ENCODE measurements at regions not wholly inside any gene's neighbourhood (a gene's known extent, or its start where the extent isn't known, plus 50 kb on each side); places are given as distances from the start of the nearest gene placed in this dataset.

- Histone ChIP-seq H3K4me1 (ENCODE audit: control insufficient read depth in 1 of 2, extremely low read depth in 1 of 2, insufficient read depth in 2 of 2, low read length in 2 of 2) (no peaks in the 10 kb centered on the region), H3K27me3 (replicated peaks in 1 of 2; ENCODE audit: control insufficient read depth in 2 of 2, extremely low read depth in 1 of 2, insufficient read depth in 2 of 2, low read length in 1 of 2) (no peaks in the 10 kb centered on the region), H3K9me3 (no peaks in the 10 kb centered on the region), H3K4me3 (ENCODE audit: control insufficient read depth in 1 of 2, extremely low read depth in 1 of 2, low read length in 1 of 2) (no peak overlapping the region), H3K27ac (ENCODE audit: low read length) (no peak overlapping the region), H3K36me3 (ENCODE audit: control insufficient read depth in 2 of 2, extremely low read depth in 1 of 2, insufficient read depth in 1 of 2, low read length in 1 of 2) (no peaks in the 10 kb centered on the region)
- Mint-ChIP-seq H3K27ac (no peak overlapping the region), H3K27me3 (no peaks in the 10 kb centered on the region), H3K4me3 (no peak overlapping the region), H3K9me3 (peaks cover 11 to 26% (median 15%) of the 10 kb centered on the region in 3 donors), H3K4me1 (no peaks in the 10 kb centered on the region), H3K36me3 (no peaks in the 10 kb centered on the region)
- ChIA-PET POLR2A (no interaction called here), CTCF (no interaction called here)
- no CpG with 5 or more reads among the region's 7 CpGs for WGBS (ENCODE audit: insufficient coverage)
- DNase-seq (no peak), ATAC-seq (replicated peaks in 1 of 4) (peak in 1 of 4 experiments; percentile 27)
Measured at GRCh38 chr2:82526277-82526676, 1932.8 kb downstream of the SUCLG1 start.

DNA sequence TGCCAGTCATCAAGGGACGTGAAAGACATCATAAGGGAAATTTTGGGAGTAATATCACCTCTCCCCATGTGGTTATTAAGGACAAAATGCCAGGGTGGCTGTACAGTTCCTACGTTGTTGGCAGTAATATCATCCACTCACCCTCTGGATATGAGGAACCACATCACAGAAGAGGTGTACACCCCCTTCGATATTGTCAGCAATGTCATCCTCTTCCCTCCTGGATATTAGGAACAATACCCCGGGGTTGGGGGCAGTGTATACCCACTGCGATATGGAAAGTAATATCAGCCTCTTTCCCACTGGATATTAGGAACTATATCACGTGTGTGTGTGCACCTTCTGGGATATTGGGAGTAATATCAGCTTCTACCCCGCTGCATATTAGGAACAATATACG is 1933.3 kb downstream of the SUCLG1 start:
- Histone ChIP-seq H3K36me3 (ENCODE audit: control insufficient read depth in 2 of 2, extremely low read depth in 1 of 2, insufficient read depth in 1 of 2, low read length in 1 of 2) (no peaks in the 10 kb centered on the region), H3K27ac (ENCODE audit: low read length) (no peak overlapping the region), H3K4me1 (ENCODE audit: control insufficient read depth in 1 of 2, extremely low read depth in 1 of 2, insufficient read depth in 2 of 2, low read length in 2 of 2) (no peaks in the 10 kb centered on the region), H3K9me3 (peaks cover under 1% of the 10 kb centered on the region), H3K27me3 (replicated peaks in 1 of 2; ENCODE audit: control insufficient read depth in 2 of 2, extremely low read depth in 1 of 2, insufficient read depth in 2 of 2, low read length in 1 of 2) (no peaks in the 10 kb centered on the region), H3K4me3 (ENCODE audit: control insufficient read depth in 1 of 2, extremely low read depth in 1 of 2, low read length in 1 of 2) (no peak overlapping the region)
- Mint-ChIP-seq H3K4me1 (no peaks in the 10 kb centered on the region), H3K4me3 (no peak overlapping the region), H3K27ac (no peak overlapping the region), H3K9me3 (peaks cover 11 to 25% (median 14%) of the 10 kb centered on the region in 3 donors), H3K27me3 (no peaks in the 10 kb centered on the region), H3K36me3 (no peaks in the 10 kb centered on the region)
- ATAC-seq (replicated peaks in 1 of 4), result peak in 1 of 4 experiments; percentile 7
- ChIA-PET CTCF (no interaction called here), POLR2A (no interaction called here)
- WGBS (ENCODE audit: insufficient coverage), result no CpG with 5 or more reads among the region's 8 CpGs
- DNase-seq, result no peak

DNA sequence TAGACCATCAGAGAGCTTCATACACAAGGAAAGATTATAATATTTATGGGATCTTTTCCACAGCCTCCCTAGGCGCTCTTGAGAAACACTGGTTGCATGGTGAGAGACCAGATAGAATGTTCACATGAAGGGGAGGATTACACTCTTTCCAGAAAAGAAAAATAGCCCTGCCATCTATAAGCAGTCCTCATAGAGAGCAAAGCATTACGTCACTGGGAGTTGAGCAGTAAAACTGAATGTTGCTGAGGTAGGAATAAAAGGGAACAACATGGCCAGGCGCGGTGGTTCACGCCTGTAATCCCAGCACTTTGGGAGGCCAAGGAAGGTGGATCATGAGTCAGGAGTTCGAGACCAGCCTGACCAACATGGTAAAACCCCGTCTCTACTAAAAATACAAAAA is 1934.3 kb downstream of the SUCLG1 start:
- no peaks in the 10 kb centered on the region for H3K4me1 Mint-ChIP-seq
- no peaks in the 10 kb centered on the region for H3K36me3 Mint-ChIP-seq
- peaks cover 11 to 17% (median 14%) of the 10 kb centered on the region in 3 donors for H3K9me3 Mint-ChIP-seq
- H3K4me1 ChIP-seq (ENCODE audit: control insufficient read depth in 1 of 2, extremely low read depth in 1 of 2, insufficient read depth in 2 of 2, low read length in 2 of 2), result no peaks in the 10 kb centered on the region
- ATAC-seq (replicated peaks in 1 of 4) (no peak), DNase-seq (no peak)
- H3K4me3 ChIP-seq (ENCODE audit: control insufficient read depth in 1 of 2, extremely low read depth in 1 of 2, low read length in 1 of 2), result no peak overlapping the region
- ChIA-PET CTCF (no interaction called here), POLR2A (no interaction called here)
- H3K9me3 ChIP-seq, result peaks cover 2% of the 10 kb centered on the region
- no peak overlapping the region for H3K4me3 Mint-ChIP-seq
- H3K27me3 ChIP-seq (replicated peaks in 1 of 2; ENCODE audit: control insufficient read depth in 2 of 2, extremely low read depth in 1 of 2, insufficient read depth in 2 of 2, low read length in 1 of 2), result no peaks in the 10 kb centered on the region
- H3K27me3 Mint-ChIP-seq, result no peaks in the 10 kb centered on the region
- no peak overlapping the region for H3K27ac ChIP-seq (ENCODE audit: low read length)
- H3K27ac Mint-ChIP-seq, result no peak overlapping the region
- WGBS (ENCODE audit: insufficient coverage), result no CpG with 5 or more reads among the region's 7 CpGs
- no peaks in the 10 kb centered on the region for H3K36me3 ChIP-seq (ENCODE audit: control insufficient read depth in 2 of 2, extremely low read depth in 1 of 2, insufficient read depth in 1 of 2, low read length in 1 of 2)

DNA sequence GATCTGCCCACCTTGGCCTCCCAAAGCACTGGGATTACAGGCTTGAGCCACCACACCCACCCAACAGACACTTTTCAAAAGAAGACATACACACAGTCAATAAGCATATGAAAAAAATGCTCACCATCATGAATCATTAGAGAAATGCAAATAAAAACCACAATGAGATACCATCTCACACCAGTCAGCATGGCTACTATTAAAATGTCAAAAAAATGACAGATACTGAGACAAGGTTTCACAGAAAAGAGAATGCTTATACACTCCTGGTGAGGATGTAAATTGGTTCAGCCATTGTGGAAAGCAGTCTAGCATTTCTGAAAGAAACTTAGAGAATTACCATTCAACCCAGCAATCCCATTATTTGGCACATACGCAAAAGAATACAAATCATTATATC is 1947.2 kb downstream of the SUCLG1 start:
- Mint-ChIP-seq H3K4me1 (no peaks in the 10 kb centered on the region), H3K36me3 (no peaks in the 10 kb centered on the region), H3K27me3 (no peaks in the 10 kb centered on the region), H3K9me3 (peaks cover 0 to 9% (median 7%) of the 10 kb centered on the region in 3 donors), H3K4me3 (no peak overlapping the region), H3K27ac (no peak overlapping the region)
- Histone ChIP-seq H3K9me3 (no peaks in the 10 kb centered on the region), H3K27ac (ENCODE audit: low read length) (no peak overlapping the region), H3K4me1 (ENCODE audit: control insufficient read depth in 1 of 2, extremely low read depth in 1 of 2, insufficient read depth in 2 of 2, low read length in 2 of 2) (no peaks in the 10 kb centered on the region), H3K4me3 (ENCODE audit: control insufficient read depth in 1 of 2, extremely low read depth in 1 of 2, low read length in 1 of 2) (no peak overlapping the region), H3K27me3 (replicated peaks in 1 of 2; ENCODE audit: control insufficient read depth in 2 of 2, extremely low read depth in 1 of 2, insufficient read depth in 2 of 2, low read length in 1 of 2) (no peaks in the 10 kb centered on the region), H3K36me3 (ENCODE audit: control insufficient read depth in 2 of 2, extremely low read depth in 1 of 2, insufficient read depth in 1 of 2, low read length in 1 of 2) (no peaks in the 10 kb centered on the region)
- ATAC-seq (replicated peaks in 1 of 4) (no peak), DNase-seq (no peak)
- POLR2A ChIA-PET, result no interaction called here
- CTCF ChIA-PET, result no interaction called here
- no CpG with 5 or more reads among the region's 1 CpG for WGBS (ENCODE audit: insufficient coverage)

GRCh38 chr2:82508702-82509101 is 1950.4 kb downstream of the SUCLG1 start:
- no peak overlapping the region for H3K27ac Mint-ChIP-seq
- POLR2A ChIA-PET, result no interaction called here
- H3K9me3 ChIP-seq, result no peaks in the 10 kb centered on the region

GRCh38 chr2:82507657-82508056 is 1951.4 kb downstream of the SUCLG1 start:
- H3K9me3 Mint-ChIP-seq, result peaks cover 5 to 18% (median 17%) of the 10 kb centered on the region in 3 donors

More at GRCh38 chr2:82508702-82509101, 1950.4 kb downstream of the SUCLG1 start:
- CTCF ChIA-PET, result no interaction called here
- no peaks in the 10 kb centered on the region for H3K36me3 ChIP-seq (ENCODE audit: control insufficient read depth in 2 of 2, extremely low read depth in 1 of 2, insufficient read depth in 1 of 2, low read length in 1 of 2)
- no peak overlapping the region for H3K4me3 ChIP-seq (ENCODE audit: control insufficient read depth in 1 of 2, extremely low read depth in 1 of 2, low read length in 1 of 2)
- no peaks in the 10 kb centered on the region for H3K27me3 Mint-ChIP-seq
- H3K27me3 ChIP-seq (replicated peaks in 1 of 2; ENCODE audit: control insufficient read depth in 2 of 2, extremely low read depth in 1 of 2, insufficient read depth in 2 of 2, low read length in 1 of 2), result no peaks in the 10 kb centered on the region
- 77% methylated on average over 2 of the region's 2 CpGs for WGBS (ENCODE audit: insufficient coverage)
- H3K4me1 Mint-ChIP-seq, result no peaks in the 10 kb centered on the region
- no peak overlapping the region for H3K4me3 Mint-ChIP-seq
- H3K27ac ChIP-seq (ENCODE audit: low read length), result no peak overlapping the region
- DNase-seq, result no peak
- no peak for ATAC-seq (replicated peaks in 1 of 4)
- no peaks in the 10 kb centered on the region for H3K36me3 Mint-ChIP-seq
- peaks cover 0 to 13% (median 12%) of the 10 kb centered on the region in 3 donors for H3K9me3 Mint-ChIP-seq
- no peaks in the 10 kb centered on the region for H3K4me1 ChIP-seq (ENCODE audit: control insufficient read depth in 1 of 2, extremely low read depth in 1 of 2, insufficient read depth in 2 of 2, low read length in 2 of 2)

DNA sequence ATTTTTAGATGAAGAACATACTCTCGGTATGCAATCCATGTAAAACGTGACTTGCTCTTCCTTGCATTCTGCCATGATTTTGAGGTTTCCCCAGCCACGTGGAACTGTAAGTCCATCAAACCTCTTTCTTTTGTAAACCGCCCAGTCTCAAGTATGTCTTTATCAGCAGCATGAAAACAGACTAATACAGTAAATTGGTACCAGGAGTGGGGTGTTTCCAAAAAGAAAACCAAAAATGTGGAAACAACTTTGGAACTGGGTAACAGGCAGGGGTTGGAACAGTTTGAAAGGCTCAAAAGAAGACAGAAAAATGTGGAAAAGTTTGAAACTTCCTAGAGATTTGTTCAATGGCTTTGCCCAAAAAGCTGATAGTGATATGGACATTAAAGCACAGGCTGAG is 1957.9 kb downstream of the SUCLG1 start:
- Histone ChIP-seq H3K27ac (ENCODE audit: low read length) (no peak overlapping the region), H3K4me1 (ENCODE audit: control insufficient read depth in 1 of 2, extremely low read depth in 1 of 2, insufficient read depth in 2 of 2, low read length in 2 of 2) (no peaks in the 10 kb centered on the region), H3K27me3 (replicated peaks in 1 of 2; ENCODE audit: control insufficient read depth in 2 of 2, extremely low read depth in 1 of 2, insufficient read depth in 2 of 2, low read length in 1 of 2) (no peaks in the 10 kb centered on the region), H3K4me3 (ENCODE audit: control insufficient read depth in 1 of 2, extremely low read depth in 1 of 2, low read length in 1 of 2) (no peak overlapping the region), H3K36me3 (ENCODE audit: control insufficient read depth in 2 of 2, extremely low read depth in 1 of 2, insufficient read depth in 1 of 2, low read length in 1 of 2) (no peaks in the 10 kb centered on the region), H3K9me3 (no peaks in the 10 kb centered on the region)
- DNase-seq (no peak), ATAC-seq (replicated peaks in 1 of 4) (no peak)
- Mint-ChIP-seq H3K9me3 (peaks cover 10 to 47% (median 41%) of the 10 kb centered on the region in 3 donors), H3K4me1 (no peaks in the 10 kb centered on the region), H3K4me3 (no peak overlapping the region), H3K27me3 (no peaks in the 10 kb centered on the region), H3K36me3 (no peaks in the 10 kb centered on the region), H3K27ac (no peak overlapping the region)
- WGBS (ENCODE audit: insufficient coverage), result 92% methylated on average over 2 of the region's 4 CpGs
- ChIA-PET CTCF (no interaction called here), POLR2A (no interaction called here)

More at GRCh38 chr2:82507657-82508056, 1951.4 kb downstream of the SUCLG1 start:
- no peaks in the 10 kb centered on the region for H3K27me3 Mint-ChIP-seq
- no peak overlapping the region for H3K4me3 ChIP-seq (ENCODE audit: control insufficient read depth in 1 of 2, extremely low read depth in 1 of 2, low read length in 1 of 2)
- H3K27ac ChIP-seq (ENCODE audit: low read length), result no peak overlapping the region
- POLR2A ChIA-PET, result no interaction called here
- H3K4me1 Mint-ChIP-seq, result no peaks in the 10 kb centered on the region
- no peaks in the 10 kb centered on the region for H3K36me3 Mint-ChIP-seq
- DNase-seq, result no peak
- no peaks in the 10 kb centered on the region for H3K36me3 ChIP-seq (ENCODE audit: control insufficient read depth in 2 of 2, extremely low read depth in 1 of 2, insufficient read depth in 1 of 2, low read length in 1 of 2)
- CTCF ChIA-PET, result no interaction called here
- H3K27me3 ChIP-seq (replicated peaks in 1 of 2; ENCODE audit: control insufficient read depth in 2 of 2, extremely low read depth in 1 of 2, insufficient read depth in 2 of 2, low read length in 1 of 2), result no peaks in the 10 kb centered on the region
- no peak overlapping the region for H3K27ac Mint-ChIP-seq
- no peak overlapping the region for H3K4me3 Mint-ChIP-seq
- 92% methylated on average over 10 of the region's 11 CpGs for WGBS (ENCODE audit: insufficient coverage)
- ATAC-seq (replicated peaks in 1 of 4), result no peak
- no peaks in the 10 kb centered on the region for H3K9me3 ChIP-seq
- H3K4me1 ChIP-seq (ENCODE audit: control insufficient read depth in 1 of 2, extremely low read depth in 1 of 2, insufficient read depth in 2 of 2, low read length in 2 of 2), result no peaks in the 10 kb centered on the region
